Gastroesophageal sphincter (tissue), 4 donors: ENCODE measurements at regions not wholly inside any gene's neighbourhood (a gene's known extent, or its start where the extent isn't known, plus 50 kb on each side); places are given as distances from the start of the nearest gene placed in this dataset.

Experiments
- ATAC-seq: fragments of 150-250 bp; one replicate; pipeline ENCODE4 v1.9.1; 2016; ENCODE audit warnings: mild to moderate bottlenecking, moderate library complexity
- H3K27ac ChIP-seq, 4 donors: fragments of 200-600 bp; sonication (generic) in 3 of 4; 1 replicate in 3 of 4; 2 replicates in 1 of 4; pipeline ENCODE4 v1.5.1; 2016 to 2019
- H3K27me3 ChIP-seq: fragments of 200-600 bp; sonication (generic); one replicate; pipeline ENCODE4 v1.5.1; 2019
- H3K36me3 ChIP-seq, 2 donors: fragments of 200-600 bp; sonication (generic); one replicate each; pipeline ENCODE4 v1.5.1; 2019; ENCODE audit warnings: control low read depth in 1 of 2
- H3K4me1 ChIP-seq, 3 donors: fragments of 200-600 bp; sonication (generic); 1 replicate in 2 of 3; 2 replicates in 1 of 3; pipeline ENCODE4 v1.5.1; 2016 to 2019; ENCODE audit warnings: control low read depth in 2 of 3
- H3K4me3 ChIP-seq, 2 donors: fragments of 200-600 bp; sonication (generic); one replicate each; pipeline ENCODE4 v1.5.1; 2019; ENCODE audit warnings: mild to moderate bottlenecking in 1 of 2, moderate library complexity in 1 of 2
- H3K9me3 ChIP-seq, 3 donors: fragments of 200-600 bp; sonication (generic); one replicate each; pipeline ENCODE4 v1.5.1; 2017 to 2019; ENCODE audit warnings: control low read depth in 2 of 3
- CTCF ChIP-seq, 4 experiments: fragments of 200-600 bp in 2 of 4; fragments of 450-650 bp in 2 of 4; sonication (generic) in 1 of 4; IDR thresholded peaks; one replicate each; pipeline ENCODE4 v1.5.1; 2017 to 2019; ENCODE audit warnings: antibody characterized with exemption in 4 of 4, mild to moderate bottlenecking in 2 of 4, moderate library complexity in 2 of 4
- EP300 ChIP-seq: sonication (generic); formaldehyde crosslinking; IDR thresholded peaks from one replicate; pipeline ENCODE4 v1.6.1; 2017; ENCODE audit warnings: antibody characterized with exemption, mild to moderate bottlenecking
- POLR2A ChIP-seq, 2 donors: fragments of 450-650 bp; IDR thresholded peaks; one replicate each; pipeline ENCODE4 v1.6.1; 2017; ENCODE audit warnings: antibody characterized with exemption in 2 of 2, mild to moderate bottlenecking in 2 of 2, moderate library complexity in 1 of 2
- POLR2AphosphoS5 ChIP-seq: sonication (generic); formaldehyde crosslinking; IDR thresholded peaks from one replicate; pipeline ENCODE4 v1.6.1; 2017; ENCODE audit warnings: antibody characterized with exemption
- WGBS, 2 donors: methylation state at CpG; one replicate each; pipeline ENCODE4 v1.1.5; 2018; ENCODE audit warnings: low coverage in 1 of 2; 5-methylcytosine and 5-hydroxymethylcytosine counted together

GRCh38 chr3:188059351-188059750 is 94.6 kb upstream of the LPP start:
- ATAC-seq, result no peak
- Histone ChIP-seq H3K9me3 (no peaks in the 10 kb centered on the region), H3K36me3 (no peaks in the 10 kb centered on the region), H3K4me3 (no peak overlapping the region), H3K27ac (no peak overlapping the region), H3K4me1 (peaks cover 0 to 17% (median 5%) of the 10 kb centered on the region in 3 donors), H3K27me3 (no peaks in the 10 kb centered on the region)
- TF ChIP-seq POLR2AphosphoS5, result no peak
- TF ChIP-seq CTCF (IDR thresholded peaks at IDR 0.05), result no peak
- 62 to 84% methylated on average over 3 of the region's 3 CpGs for WGBS, 2 donors

- 78 to 97% methylated on average over 2 of the region's 2 CpGs for WGBS, 2 donors
- Histone ChIP-seq H3K27me3 (no peaks in the 10 kb centered on the region), H3K4me1 (peaks cover 0 to 21% (median 5%) of the 10 kb centered on the region in 3 donors), H3K4me3 (no peak overlapping the region), H3K36me3 (no peaks in the 10 kb centered on the region), H3K9me3 (no peaks in the 10 kb centered on the region), H3K27ac (peak overlapping the region in 1 of 4 donors; percentile 39)
- TF ChIP-seq POLR2A (IDR thresholded peaks at IDR 0.05) (no peak), POLR2AphosphoS5 (no peak), CTCF (IDR thresholded peaks at IDR 0.05) (no peak), EP300 (no peak)
- no peak for ATAC-seq
These were observed 93.6 kb upstream of the LPP start for GRCh38 chr3:188060264-188060835.

GRCh38 chr3:188060840-188061544 is 93.0 kb upstream of the LPP start:
- Histone ChIP-seq H3K9me3 (no peaks in the 10 kb centered on the region), H3K27ac (peak overlapping the region in 1 of 4 donors; percentile 39), H3K36me3 (no peaks in the 10 kb centered on the region), H3K27me3 (no peaks in the 10 kb centered on the region), H3K4me1 (peaks cover 0 to 22% (median 5%) of the 10 kb centered on the region in 3 donors), H3K4me3 (no peak overlapping the region)
- WGBS, 2 donors, result 20 to 33% methylated on average over 1 of the region's 2 CpGs
- peak; percentile 63 for ATAC-seq
- TF ChIP-seq POLR2A (IDR thresholded peaks at IDR 0.05) (no peak), POLR2AphosphoS5 (peak; percentile 28), CTCF (IDR thresholded peaks at IDR 0.05) (no peak)

GRCh38 chr3:188062216-188062615 is 91.7 kb upstream of the LPP start:
- WGBS, 2 donors, result 32 to 80% methylated on average over 2 of the region's 2 CpGs
- no peaks in the 10 kb centered on the region for H3K9me3 ChIP-seq
- TF ChIP-seq POLR2AphosphoS5 (no peak), CTCF (IDR thresholded peaks at IDR 0.05) (no peak), POLR2A (IDR thresholded peaks at IDR 0.05) (no peak), EP300 (no peak)
- no peak for ATAC-seq
- H3K27ac ChIP-seq, result peak overlapping the region in 1 of 4 donors; percentile 27
- peaks cover 0 to 22% (median 5%) of the 10 kb centered on the region in 3 donors for H3K4me1 ChIP-seq
- H3K27me3 ChIP-seq, result no peaks in the 10 kb centered on the region
- H3K4me3 ChIP-seq, result no peak overlapping the region
- no peaks in the 10 kb centered on the region for H3K36me3 ChIP-seq
